Neural cell (in vitro differentiated cells): ENCODE measurements at regions not wholly inside any gene's neighbourhood (a gene's known extent, or its start where the extent isn't known, plus 50 kb on each side); places are given as distances from the start of the nearest gene placed in this dataset.

Source experiments
- H2AFZ ChIP-seq: fragments of 200-600, 300-800 bp; sonication (generic), shearing (Covaris generic); 2 replicates; pipeline ENCODE4 v1.6.0; 2014; ENCODE audit warnings: low read depth, mild to moderate bottlenecking, antibody characterized with exemption, low read length, moderate library complexity
- H3F3A ChIP-seq: fragments of 200-600 bp; shearing (Covaris generic); 2 replicates; pipeline ENCODE4 v1.6.1; 2016; ENCODE audit warnings: mild to moderate bottlenecking, moderate library complexity, mixed read lengths, antibody characterized with exemption, low read length; ENCODE audit not compliant: insufficient read depth, poor library complexity, severe bottlenecking
- H3K27ac ChIP-seq: fragments of 200-600, 300-800 bp; sonication (generic), shearing (Covaris generic); 2 replicates; pipeline ENCODE4 v1.5.1; 2014; ENCODE audit warnings: mild to moderate bottlenecking, low read length, moderate library complexity
- H3K27me3 ChIP-seq: fragments of 300-800, 200-600 bp; sonication (generic), shearing (Covaris generic); 2 replicates; pipeline ENCODE4 v1.6.0; 2014; ENCODE audit warnings: mild to moderate bottlenecking, low read depth, low read length, moderate library complexity; ENCODE audit not compliant: insufficient read depth
- H3K36me3 ChIP-seq: fragments of 300-800, 200-600 bp; sonication (generic), shearing (Covaris generic); 2 replicates; pipeline ENCODE4 v1.5.1; 2014; ENCODE audit warnings: mild to moderate bottlenecking, antibody characterized with exemption, low read length, moderate library complexity; ENCODE audit not compliant: insufficient read depth
- H3K4me2 ChIP-seq: fragments of 300-800, 200-600 bp; sonication (generic), shearing (Covaris generic); 2 replicates; pipeline ENCODE4 v1.6.0; 2014; ENCODE audit warnings: mild to moderate bottlenecking, low read length
- H3K4me3 ChIP-seq: fragments of 300-800, 200-600 bp; sonication (generic), shearing (Covaris generic); 2 replicates; pipeline ENCODE4 v1.5.1; 2014; ENCODE audit warnings: mild to moderate bottlenecking, low read length, moderate library complexity
- H3K79me2 ChIP-seq: fragments of 200-600 bp; shearing (Covaris generic); replicated peaks from 2 replicates; pipeline ENCODE4 v1.6.0; 2014; ENCODE audit warnings: mild to moderate bottlenecking, low read length, moderate library complexity; ENCODE audit not compliant: insufficient read depth
- H3K9ac ChIP-seq: fragments of 300-800, 200-600 bp; sonication (generic), shearing (Covaris generic); 2 replicates; pipeline ENCODE4 v1.6.1; 2016; ENCODE audit warnings: mild to moderate bottlenecking, low read length, mixed read lengths
- H3K9me2 ChIP-seq: fragments of 200-600 bp; shearing (Covaris generic); 2 replicates; pipeline ENCODE4 v1.6.1; 2016; ENCODE audit warnings: mild to moderate bottlenecking, low read length, mixed read lengths; ENCODE audit not compliant: insufficient read depth
- H3K9me3 ChIP-seq: fragments of 200-600, 300-800 bp; sonication (generic), shearing (Covaris generic); 2 replicates; pipeline ENCODE4 v1.6.1; 2016; ENCODE audit warnings: mild to moderate bottlenecking, mixed run types, low read length, moderate library complexity, mixed read lengths
- H4K20me1 ChIP-seq: fragments of 200-600 bp; shearing (Covaris generic); 2 replicates; pipeline ENCODE4 v1.6.1; 2016; ENCODE audit warnings: mild to moderate bottlenecking, mixed run types; ENCODE audit not compliant: insufficient read depth
- CTCF ChIP-seq: fragments of 450-650 bp; IDR thresholded peaks from 2 replicates; pipeline ENCODE4 v1.5.1; 2014; ENCODE audit warnings: antibody characterized with exemption, mild to moderate bottlenecking, moderate library complexity; ENCODE audit not compliant: poor library complexity, severe bottlenecking
- EP300 ChIP-seq: fragments of 450-650 bp; conservative IDR thresholded peaks from 2 replicates; pipeline ENCODE4 v1.6.1; 2014; ENCODE audit warnings: antibody characterized with exemption, mild to moderate bottlenecking, moderate library complexity; ENCODE audit not compliant: poor library complexity, severe bottlenecking
- EZH2 ChIP-seq: fragments of 200-600, 300-800 bp; shearing (Covaris generic), sonication (generic); IDR thresholded peaks from 2 replicates; pipeline ENCODE4 v1.6.1; 2014; ENCODE audit warnings: antibody characterized with exemption, low read length, borderline replicate concordance, mild to moderate bottlenecking; ENCODE audit not compliant: insufficient read depth, poor library complexity, severe bottlenecking
- MXI1 ChIP-seq: fragments of 450-650 bp; conservative IDR thresholded peaks from 2 replicates; pipeline ENCODE4 v1.6.1; 2014; ENCODE audit warnings: antibody characterized with exemption, mild to moderate bottlenecking; ENCODE audit not compliant: poor library complexity, severe bottlenecking
- POLR2AphosphoS5 ChIP-seq: IDR thresholded peaks from 2 replicates; pipeline ENCODE4 v1.6.1; 2012
- RAD21 ChIP-seq: fragments of 450-650 bp; conservative IDR thresholded peaks from 2 replicates; pipeline ENCODE4 v1.6.1; 2014; ENCODE audit warnings: antibody characterized with exemption, mild to moderate bottlenecking, moderate library complexity
- REST ChIP-seq: IDR thresholded peaks from 2 replicates; pipeline ENCODE4 v1.6.1; 2012; ENCODE audit warnings: borderline replicate concordance
- SMC3 ChIP-seq: fragments of 450-650 bp; conservative IDR thresholded peaks from 2 replicates; pipeline ENCODE4 v1.6.1; 2014; ENCODE audit warnings: antibody characterized with exemption, mild to moderate bottlenecking, moderate library complexity; ENCODE audit not compliant: poor library complexity
- TAF1 ChIP-seq: IDR thresholded peaks from 2 replicates; pipeline ENCODE4 v1.6.1; 2012; ENCODE audit warnings: low read depth

- H3K9ac ChIP-seq = no peak overlapping the region
- TF ChIP-seq EP300 = no peak
These were observed 154.6 kb downstream of the PIK3R1 start for GRCh38 chr5:68370196-68370595.

GRCh38 chr5:68371607-68372006 lies 156.1 kb downstream of the PIK3R1 start:
- TF ChIP-seq CTCF = no peak
- no peak for TF ChIP-seq REST
- no peak for TF ChIP-seq EZH2
- TF ChIP-seq RAD21 = no peak
- TF ChIP-seq POLR2AphosphoS5 = no peak
- no peak for TF ChIP-seq MXI1
- no peak for TF ChIP-seq EP300
- no peak for TF ChIP-seq SMC3
- TF ChIP-seq TAF1 = no peak
- no peaks in the 10 kb centered on the region for H3K79me2 ChIP-seq
- no peaks in the 10 kb centered on the region for H3K9me2 ChIP-seq
- no peaks in the 10 kb centered on the region for H4K20me1 ChIP-seq
- no peaks in the 10 kb centered on the region for H3K9me3 ChIP-seq
- H3K36me3 ChIP-seq = no peaks in the 10 kb centered on the region
- no peak overlapping the region for H3K9ac ChIP-seq
- H3K27ac ChIP-seq = no peak overlapping the region
- no peak overlapping the region for H3K4me2 ChIP-seq
- no peaks in the 10 kb centered on the region for H3F3A ChIP-seq
- no peak overlapping the region for H3K4me3 ChIP-seq
- no peak overlapping the region for H2AFZ ChIP-seq
- no peaks in the 10 kb centered on the region for H3K27me3 ChIP-seq

More at GRCh38 chr5:68370196-68370595, 154.6 kb downstream of the PIK3R1 start:
- Histone ChIP-seq H3K27ac (no peak overlapping the region), H3K4me3 (no peak overlapping the region), H3K9me2 (no peaks in the 10 kb centered on the region), H3K27me3 (no peaks in the 10 kb centered on the region), H3K79me2 (no peaks in the 10 kb centered on the region), H4K20me1 (no peaks in the 10 kb centered on the region), H3F3A (no peaks in the 10 kb centered on the region), H2AFZ (no peak overlapping the region), H3K9me3 (no peaks in the 10 kb centered on the region), H3K4me2 (no peak overlapping the region), H3K36me3 (no peaks in the 10 kb centered on the region)

GRCh38 chr5:68372161-68372560 lies 156.6 kb downstream of the PIK3R1 start:
- no peak for TF ChIP-seq MXI1
- no peak for TF ChIP-seq CTCF
- no peak for TF ChIP-seq RAD21
- no peak for TF ChIP-seq EP300
- no peak for TF ChIP-seq EZH2
- TF ChIP-seq POLR2AphosphoS5 = no peak
- no peak for TF ChIP-seq SMC3
- no peak for TF ChIP-seq REST
- no peak for TF ChIP-seq TAF1
- H3K9ac ChIP-seq = no peak overlapping the region

More at GRCh38 chr5:68372161-68372560, 156.6 kb downstream of the PIK3R1 start:
- no peaks in the 10 kb centered on the region for H3K9me2 ChIP-seq
- no peak overlapping the region for H2AFZ ChIP-seq
- H3K4me3 ChIP-seq = no peak overlapping the region
- no peaks in the 10 kb centered on the region for H3F3A ChIP-seq
- H3K4me2 ChIP-seq = no peak overlapping the region
- H3K27ac ChIP-seq = no peak overlapping the region
- H3K36me3 ChIP-seq = no peaks in the 10 kb centered on the region
- no peaks in the 10 kb centered on the region for H3K9me3 ChIP-seq
- H3K79me2 ChIP-seq = no peaks in the 10 kb centered on the region
- H3K27me3 ChIP-seq = no peaks in the 10 kb centered on the region
- no peaks in the 10 kb centered on the region for H4K20me1 ChIP-seq
